GM19239 (cell line): ENCODE measurements at regions not wholly inside any gene's neighbourhood (a gene's known extent, or its start where the extent isn't known, plus 50 kb on each side); places are given as distances from the start of the nearest gene placed in this dataset.

Source experiments
- DNase-seq: peaks from one replicate; pipeline ENCODE4 v3.0.0; 2011; ENCODE audit warnings: low spot score; ENCODE audit not compliant: insufficient read length
- FAIRE-seq: peaks from 2 replicates; lab custom pipeline; 2011; peaks lifted over from hg19 to GRCh38; lab: Jason Lieb, UNC

GRCh38 chr5:33338336-33339110 lies 102.2 kb upstream of the TARS1 start:
- DNase-seq (no peak), FAIRE-seq (no peak)

- DNase-seq = no peak
These were observed 101.4 kb upstream of the TARS1 start for GRCh38 chr5:33339413-33339812.

DNA sequence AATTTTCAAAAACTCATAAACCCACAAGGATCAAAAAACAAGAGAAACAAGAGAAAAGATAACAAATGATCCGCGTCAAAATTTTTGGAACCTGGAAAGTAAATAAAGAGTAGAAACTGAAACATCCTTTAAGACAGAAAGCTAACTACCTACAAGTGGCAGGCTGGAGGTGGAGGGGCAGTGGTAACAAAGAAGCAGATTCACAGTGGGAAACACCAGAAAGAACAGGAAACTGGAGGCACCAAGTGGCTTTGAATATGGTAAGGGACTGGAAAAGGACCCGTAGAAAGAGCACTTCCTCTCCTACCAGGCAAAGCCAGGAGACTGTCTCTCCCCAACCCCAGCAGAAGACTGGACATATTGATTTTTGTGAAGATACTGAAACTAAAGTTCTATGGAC lies 100.6 kb upstream of the TARS1 start:
- no peak for FAIRE-seq
- no peak for DNase-seq

More at GRCh38 chr5:33339413-33339812, 101.4 kb upstream of the TARS1 start:
- FAIRE-seq = no peak

GRCh38 chr5:33341351-33341750 lies 99.4 kb upstream of the TARS1 start:
- no peak for FAIRE-seq
- no peak for DNase-seq

- DNase-seq = no peak
- no peak for FAIRE-seq
These were observed 97.0 kb upstream of the TARS1 start for GRCh38 chr5:33343676-33344327.

DNA sequence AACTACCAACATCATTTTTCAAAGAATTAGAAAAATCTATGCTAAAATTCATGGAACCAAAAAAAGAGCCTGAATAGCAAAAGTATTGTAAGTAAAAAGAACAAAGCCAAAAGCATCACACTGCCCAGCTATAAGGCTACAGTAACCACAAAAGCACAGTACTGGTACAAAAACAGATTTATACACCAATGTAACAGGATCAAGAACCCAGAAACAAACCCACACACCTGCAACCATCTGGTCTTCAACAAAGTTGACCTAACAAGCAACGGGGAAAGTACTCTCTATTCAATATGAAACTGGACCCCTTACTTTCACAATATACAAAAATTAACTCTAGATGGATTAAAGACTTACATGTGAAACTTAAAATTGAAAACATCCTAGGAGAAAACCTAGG lies 94.2 kb upstream of the TARS1 start:
- FAIRE-seq (no peak), DNase-seq (no peak)

- FAIRE-seq (no peak), DNase-seq (no peak)
These were observed 79.0 kb upstream of the TARS1 start for GRCh38 chr5:33361781-33362180.

DNA sequence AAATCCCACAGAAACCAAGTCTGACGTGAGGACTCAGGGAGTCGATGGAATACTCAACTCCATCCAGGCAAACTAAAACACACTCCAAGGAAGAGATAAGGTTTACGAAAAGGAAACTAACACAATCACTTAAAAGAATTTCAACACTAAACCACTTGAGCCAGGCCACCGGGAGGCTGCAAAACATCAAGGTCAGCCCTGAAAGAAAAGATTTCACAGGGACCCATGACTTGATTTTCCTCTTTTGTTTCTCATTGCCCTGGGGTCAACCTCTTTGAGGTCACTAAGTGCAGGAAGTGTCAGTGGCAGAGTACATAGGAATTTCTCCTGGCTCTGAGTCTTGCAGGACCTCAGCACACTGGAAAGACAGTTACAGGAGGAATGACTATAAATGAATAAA lies 77.8 kb upstream of the TARS1 start:
- no peak for FAIRE-seq

DNA sequence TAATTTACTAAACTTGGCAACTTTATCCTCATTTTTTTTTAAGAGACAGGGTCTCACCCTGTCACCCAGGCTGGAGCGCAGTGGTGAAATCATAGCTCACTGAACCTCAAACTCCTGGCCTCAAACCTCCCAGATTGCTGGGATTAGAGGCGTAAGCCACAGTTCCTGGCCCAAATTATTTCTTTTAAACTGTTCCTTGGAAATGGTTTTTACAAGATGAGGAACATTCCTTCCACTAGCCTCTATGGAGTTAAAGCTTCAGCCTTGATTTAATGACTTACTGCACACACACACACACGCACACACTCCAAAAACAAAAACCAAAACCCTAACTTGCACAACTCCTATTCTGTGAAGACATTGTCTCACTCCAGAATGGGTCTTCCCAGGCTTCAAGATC lies 77.2 kb upstream of the TARS1 start:
- DNase-seq = no peak
- no peak for FAIRE-seq

More for the DNA sequence above, 77.8 kb upstream of the TARS1 start:
- no peak for DNase-seq

DNA sequence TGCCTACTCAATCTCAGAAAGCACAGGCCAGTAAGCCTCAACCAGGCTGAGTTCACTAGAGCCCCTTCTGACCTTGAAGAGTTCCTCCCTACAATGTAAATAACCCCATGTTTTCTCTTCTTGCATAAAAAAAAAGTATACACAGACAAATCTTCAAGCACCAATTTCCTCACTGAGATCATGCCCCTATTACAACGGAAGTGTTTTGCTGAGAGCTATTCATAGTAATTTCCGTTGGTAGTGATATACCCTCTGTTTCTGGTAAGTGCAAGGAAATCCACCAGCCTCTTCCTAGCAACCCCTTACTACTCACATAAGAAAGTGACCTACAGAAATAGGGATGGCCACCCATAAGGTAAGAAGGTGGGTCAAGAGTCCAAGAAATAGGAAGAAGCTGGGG lies 76.4 kb upstream of the TARS1 start:
- no peak for FAIRE-seq
- no peak for DNase-seq

DNA sequence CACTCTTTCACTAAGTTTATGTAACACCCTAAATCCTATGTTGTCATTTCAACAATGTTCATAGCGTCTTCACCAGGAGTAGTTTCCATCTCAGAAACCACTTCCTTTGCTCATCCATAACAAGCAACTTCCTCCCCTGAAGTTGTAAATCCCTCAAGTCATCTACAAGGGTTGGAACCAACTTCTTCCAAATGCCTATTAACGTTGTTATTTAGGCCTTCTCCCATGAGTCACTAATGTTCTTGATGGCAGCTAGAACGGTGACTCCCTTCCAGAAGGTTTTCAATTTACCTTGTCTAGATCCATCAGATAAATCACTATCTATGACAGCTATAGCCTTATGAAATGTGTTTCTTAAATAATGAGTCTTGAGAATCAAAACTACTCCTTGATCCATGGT lies 73.3 kb upstream of the TARS1 start:
- no peak for FAIRE-seq
- DNase-seq = no peak

- DNase-seq (no peak), FAIRE-seq (no peak)
These were observed 71.0 kb upstream of the TARS1 start for GRCh38 chr5:33369485-33370465.

GRCh38 chr5:33370466-33370859 lies 70.3 kb upstream of the TARS1 start:
- DNase-seq (no peak), FAIRE-seq (no peak)

DNA sequence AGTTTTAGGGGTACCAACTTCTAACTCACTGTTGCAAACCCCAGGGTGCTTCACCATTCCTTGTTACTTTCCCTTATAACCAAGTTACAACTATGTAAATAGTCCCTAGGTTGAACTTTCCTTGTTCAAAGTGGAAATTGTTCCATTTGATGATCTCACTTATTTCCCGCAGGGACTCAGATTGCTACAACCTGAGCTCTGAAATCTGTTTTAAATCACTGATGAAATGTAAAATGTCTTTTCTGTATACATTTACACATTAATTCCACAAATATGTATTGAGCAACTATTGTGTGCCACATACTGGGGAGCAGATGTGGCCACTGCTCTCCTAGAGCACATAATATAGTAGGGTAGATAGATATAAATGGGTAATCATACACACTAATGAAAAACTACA lies 69.1 kb upstream of the TARS1 start:
- DNase-seq = no peak
- no peak for FAIRE-seq

DNA sequence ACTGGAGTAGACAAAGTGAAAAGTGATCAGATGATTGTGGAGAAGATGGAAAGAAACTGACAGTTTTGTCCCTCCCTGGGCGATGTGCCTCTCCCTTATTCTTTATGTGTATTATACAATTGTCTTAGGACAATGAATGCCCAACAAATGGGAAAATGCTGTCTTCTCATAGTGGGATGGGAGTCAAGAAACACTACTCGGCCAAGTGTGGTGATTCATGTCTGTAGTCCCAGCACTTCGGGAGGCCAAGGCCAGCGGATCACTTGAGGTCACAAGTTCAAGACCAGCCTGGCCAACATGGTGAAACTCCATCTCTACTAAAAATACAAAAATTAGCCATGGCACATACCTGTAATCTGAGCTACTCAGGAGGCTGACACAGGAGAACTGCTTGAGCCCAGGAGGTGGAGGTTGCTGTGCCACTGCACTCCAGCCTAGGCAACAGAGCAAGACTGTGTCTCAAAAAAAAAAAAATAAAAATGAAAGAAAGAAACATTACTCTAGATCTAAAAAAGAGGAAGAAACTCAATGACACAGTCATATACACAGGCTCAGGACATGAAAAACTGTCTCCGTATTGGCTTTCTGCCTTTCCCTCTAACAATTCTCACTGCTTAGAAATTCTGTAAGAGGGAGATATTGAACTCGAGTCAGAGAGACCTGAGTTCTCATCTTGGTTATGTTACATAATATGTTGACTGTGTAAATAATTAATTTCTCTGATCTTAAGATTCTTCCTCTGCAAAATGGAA lies 67.9 kb upstream of the TARS1 start:
- FAIRE-seq (no peak), DNase-seq (no peak)

- FAIRE-seq = no peak
- no peak for DNase-seq
These were observed 64.9 kb upstream of the TARS1 start for GRCh38 chr5:33375900-33376299.

DNA sequence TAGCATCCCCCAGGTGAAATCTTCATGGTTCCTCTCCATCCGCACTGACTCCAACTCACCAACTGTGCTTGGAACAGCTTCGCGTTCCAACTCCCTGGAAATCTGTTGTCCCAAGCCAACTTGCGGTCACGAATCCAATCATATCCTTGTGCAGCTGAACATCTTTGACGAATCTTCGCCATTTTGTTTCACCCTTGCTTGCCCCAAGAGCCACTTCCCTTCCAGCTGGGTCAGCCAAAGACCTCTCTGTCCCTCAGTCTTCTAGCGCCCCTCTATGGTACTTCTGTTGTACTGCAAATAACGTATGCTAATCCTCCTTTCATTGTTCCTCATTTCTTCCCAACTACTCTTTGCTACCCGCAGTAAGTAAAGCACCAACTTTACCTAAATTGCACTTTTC lies 61.0 kb upstream of the TARS1 start:
- FAIRE-seq = no peak
- no peak for DNase-seq

- no peak for DNase-seq
- no peak for FAIRE-seq
These were observed 59.5 kb upstream of the TARS1 start for GRCh38 chr5:33381243-33381642.
